GM23338 (cell line): ENCODE measurements at regions not wholly inside any gene's neighbourhood (a gene's known extent, or its start where the extent isn't known, plus 50 kb on each side); places are given as distances from the start of the nearest gene placed in this dataset.

Experiments used
- CREB1 ChIP-seq: fragments of 250-450 bp; sonication (Bioruptor Pico); IDR thresholded peaks from 2 replicates; pipeline ENCODE4 v1.5.0; 2020; ENCODE audit warnings: low read depth, mild to moderate bottlenecking, moderate library complexity
- CTCF ChIP-seq, 2 experiments: fragments of 200-600 bp in 1 of 2; sonication (generic) in 1 of 2; conservative IDR thresholded peaks; 2 replicates each; pipeline versions ENCODE4 v1.5.1 to v1.6.1; 2016 to 2017; ENCODE audit warnings: antibody characterized with exemption in 2 of 2, low read depth in 2 of 2, mild to moderate bottlenecking in 2 of 2, moderate library complexity in 1 of 2
- EZH2 ChIP-seq: fragments of 200-600 bp; sonication (generic); IDR thresholded peaks from one replicate; pipeline ENCODE4 v1.8.0; 2017; ENCODE audit warnings: antibody characterized with exemption, mild to moderate bottlenecking, low read depth; ENCODE audit not compliant: unreplicated experiment
- REST ChIP-seq: IDR thresholded peaks from one replicate; pipeline ENCODE4 v1.6.1; 2018; ENCODE audit warnings: antibody characterized with exemption; ENCODE audit not compliant: unreplicated experiment

GRCh38 chr15:96882121-96882772 lies 551.7 kb downstream of the NR2F2 start:
- no peak for TF ChIP-seq CTCF (conservative IDR thresholded peaks at IDR 0.05; ENCODE audit: low read depth in 2 of 2)
- no peak for TF ChIP-seq CREB1 (CRISPR knock-in tag)
- TF ChIP-seq REST = no peak
- TF ChIP-seq EZH2 = no peak
